ENCODE measurements at regions not wholly inside any gene's neighbourhood (a gene's known extent, or its start where the extent isn't known, plus 50 kb on each side); places are given as distances from the start of the nearest gene placed in this dataset.

DNA sequence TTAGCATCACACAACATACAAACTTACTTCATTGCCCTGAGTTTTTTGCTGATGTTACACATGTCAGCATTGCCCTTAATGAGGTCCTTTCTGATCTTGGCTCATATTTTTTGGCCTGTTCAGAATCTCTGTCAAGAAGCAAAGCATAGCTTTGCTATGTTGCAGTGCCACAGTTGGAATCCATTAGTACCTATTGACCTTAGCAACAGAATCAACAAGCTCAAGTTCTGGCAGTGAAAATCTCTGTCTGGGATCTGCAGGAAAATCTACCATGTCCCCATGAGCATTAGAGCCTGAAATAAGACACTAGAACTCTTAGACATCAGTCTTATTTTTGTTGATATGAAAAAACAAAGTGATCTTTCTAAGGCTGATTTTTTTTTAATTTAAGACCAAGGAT lies 105.6 kb upstream of the FHL2 start:
- CTCF ChIA-PET: no interaction called here
- POLR2A ChIA-PET: no interaction called here
- H3K27ac Mint-ChIP-seq: no peak overlapping the region

DNA sequence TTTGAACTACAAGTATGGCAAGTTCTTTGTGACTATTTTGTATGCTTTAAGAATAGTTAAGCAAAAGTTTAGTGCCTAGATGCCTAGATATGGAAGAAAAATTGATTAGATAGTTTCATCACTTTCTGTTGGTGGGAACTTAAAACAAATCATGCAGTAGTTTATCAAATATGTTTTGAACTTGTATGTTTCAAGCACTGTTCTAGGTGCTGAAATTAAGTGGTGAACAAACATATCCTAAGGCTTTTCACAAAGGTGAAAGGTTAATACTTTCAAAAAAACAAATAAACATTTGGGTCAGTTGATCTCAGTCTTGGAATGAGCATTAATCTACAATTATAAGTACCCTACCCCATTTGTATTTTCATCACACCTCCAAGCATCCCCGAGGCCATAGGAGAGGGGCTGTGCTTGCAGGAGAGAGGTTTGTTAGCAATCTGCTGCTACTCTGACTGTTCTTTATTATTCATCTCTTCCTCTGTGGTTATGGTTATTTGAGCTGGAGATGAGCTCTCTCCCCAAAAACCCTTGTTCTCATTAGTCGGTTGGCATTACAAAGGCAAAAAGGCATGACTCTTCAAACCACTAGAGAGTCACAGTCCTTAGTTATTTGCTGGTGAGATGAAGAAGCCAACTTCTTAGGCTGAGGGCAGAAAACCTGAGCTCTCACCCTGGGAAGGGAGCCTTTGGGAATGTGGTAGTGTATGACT lies 103.9 kb upstream of the FHL2 start:
- POLR2A ChIA-PET: no interaction called here
- H3K9me3 Mint-ChIP-seq: peaks cover 9% of the 10 kb centered on the region
- no peak for ATAC-seq (ENCODE audit: low read depth)
- no peaks in the 10 kb centered on the region for H3K36me3 Mint-ChIP-seq (ENCODE audit: low read depth)
- peaks cover 12% of the 10 kb centered on the region for H3K27me3 Mint-ChIP-seq
- CTCF ChIA-PET: no interaction called here
- no peak overlapping the region for H3K4me3 Mint-ChIP-seq
- DNase-seq: no peak
- no peaks in the 10 kb centered on the region for H3K4me1 Mint-ChIP-seq
- TF ChIP-seq, protein P1, sequence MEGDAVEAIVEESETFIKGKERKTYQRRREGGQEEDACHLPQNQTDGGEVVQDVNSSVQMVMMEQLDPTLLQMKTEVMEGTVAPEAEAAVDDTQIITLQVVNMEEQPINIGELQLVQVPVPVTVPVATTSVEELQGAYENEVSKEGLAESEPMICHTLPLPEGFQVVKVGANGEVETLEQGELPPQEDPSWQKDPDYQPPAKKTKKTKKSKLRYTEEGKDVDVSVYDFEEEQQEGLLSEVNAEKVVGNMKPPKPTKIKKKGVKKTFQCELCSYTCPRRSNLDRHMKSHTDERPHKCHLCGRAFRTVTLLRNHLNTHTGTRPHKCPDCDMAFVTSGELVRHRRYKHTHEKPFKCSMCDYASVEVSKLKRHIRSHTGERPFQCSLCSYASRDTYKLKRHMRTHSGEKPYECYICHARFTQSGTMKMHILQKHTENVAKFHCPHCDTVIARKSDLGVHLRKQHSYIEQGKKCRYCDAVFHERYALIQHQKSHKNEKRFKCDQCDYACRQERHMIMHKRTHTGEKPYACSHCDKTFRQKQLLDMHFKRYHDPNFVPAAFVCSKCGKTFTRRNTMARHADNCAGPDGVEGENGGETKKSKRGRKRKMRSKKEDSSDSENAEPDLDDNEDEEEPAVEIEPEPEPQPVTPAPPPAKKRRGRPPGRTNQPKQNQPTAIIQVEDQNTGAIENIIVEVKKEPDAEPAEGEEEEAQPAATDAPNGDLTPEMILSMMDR (IDR thresholded peaks at IDR 0.05): no peak
- H3K27ac Mint-ChIP-seq: no peak overlapping the region
- intact Hi-C loops (cut with micrococcal nuclease): no loop called here

More for the DNA sequence above, 105.6 kb upstream of the FHL2 start:
- no peak overlapping the region for H3K4me3 Mint-ChIP-seq
- H3K9me3 Mint-ChIP-seq: peaks cover 9% of the 10 kb centered on the region
- H3K4me1 Mint-ChIP-seq: no peaks in the 10 kb centered on the region
- no peak for DNase-seq
- ATAC-seq (ENCODE audit: low read depth): no peak
- no peaks in the 10 kb centered on the region for H3K36me3 Mint-ChIP-seq (ENCODE audit: low read depth)
- peaks cover 8% of the 10 kb centered on the region for H3K27me3 Mint-ChIP-seq
- TF ChIP-seq, protein P1 (IDR thresholded peaks at IDR 0.05): no peak
- intact Hi-C loops (cut with micrococcal nuclease): no loop called here

DNA sequence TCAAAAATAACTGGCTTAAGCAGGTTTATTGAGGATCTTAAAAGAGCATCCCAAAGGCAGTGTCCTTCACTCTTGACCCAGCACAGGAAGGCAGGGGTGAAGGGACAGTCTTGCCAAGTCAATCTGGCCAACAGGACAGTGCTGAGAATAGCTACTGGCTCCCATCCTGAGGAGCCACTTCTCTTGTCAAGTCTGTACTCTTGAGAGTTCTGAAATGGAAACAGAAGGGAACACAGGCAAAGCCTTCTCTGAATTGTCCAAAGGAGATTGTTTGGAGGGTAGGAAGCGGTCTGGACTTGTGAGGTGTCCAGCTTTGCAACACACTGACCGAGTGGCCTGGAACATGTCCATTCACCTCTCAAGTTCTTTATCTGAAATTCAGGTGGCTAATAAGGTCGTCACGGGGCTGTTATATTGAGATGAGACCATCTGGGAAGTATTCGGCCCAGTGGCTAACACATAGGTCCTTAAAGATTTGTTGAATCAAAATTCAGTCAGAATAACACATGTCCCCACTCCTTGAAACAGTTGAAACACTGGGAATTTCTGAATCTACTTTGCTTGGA lies 99.5 kb upstream of the FHL2 start:
- intact Hi-C loops (cut with micrococcal nuclease): no loop called here
- DNase-seq: no peak
- no peak for ATAC-seq (ENCODE audit: low read depth)
- peaks cover 8% of the 10 kb centered on the region for H3K9me3 Mint-ChIP-seq
- no peak overlapping the region for H3K4me3 Mint-ChIP-seq
- POLR2A ChIA-PET: no interaction called here
- peaks cover 20% of the 10 kb centered on the region for H3K27me3 Mint-ChIP-seq
- no peak overlapping the region for H3K27ac Mint-ChIP-seq
- TF ChIP-seq, protein P1 (IDR thresholded peaks at IDR 0.05): no peak
- CTCF ChIA-PET: no interaction called here
- H3K4me1 Mint-ChIP-seq: no peaks in the 10 kb centered on the region
- H3K36me3 Mint-ChIP-seq (ENCODE audit: low read depth): no peaks in the 10 kb centered on the region

DNA sequence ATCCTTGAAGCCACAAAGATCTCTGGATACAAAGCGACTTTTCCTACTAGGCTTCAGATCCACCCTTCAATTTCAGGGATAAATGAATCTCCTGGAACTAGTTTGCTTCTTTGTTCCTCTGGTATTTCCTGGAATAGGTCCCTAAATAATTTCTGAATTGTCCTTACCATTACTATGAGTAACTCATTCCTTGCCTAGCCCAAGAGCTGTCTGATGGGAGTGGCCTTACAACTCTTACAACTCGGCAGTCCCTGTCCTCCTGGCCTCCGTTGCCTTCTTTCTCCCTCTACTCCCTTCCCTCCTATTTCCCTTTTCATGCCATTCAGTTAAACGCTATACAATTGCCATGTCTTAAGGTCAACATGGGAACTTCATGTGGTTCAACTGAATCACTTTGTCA lies 98.2 kb upstream of the FHL2 start:
- ATAC-seq (ENCODE audit: low read depth): no peak
- Mint-ChIP-seq H3K36me3 (ENCODE audit: low read depth) (no peaks in the 10 kb centered on the region), H3K4me1 (no peaks in the 10 kb centered on the region), H3K27ac (no peak overlapping the region), H3K4me3 (no peak overlapping the region), H3K9me3 (peaks cover 8% of the 10 kb centered on the region), H3K27me3 (peaks cover 22% of the 10 kb centered on the region)
- intact Hi-C loops (cut with micrococcal nuclease): no loop called here
- no peak for DNase-seq
- ChIA-PET CTCF (no interaction called here), POLR2A (no interaction called here)
- TF ChIP-seq, protein P1 (IDR thresholded peaks at IDR 0.05): no peak

DNA sequence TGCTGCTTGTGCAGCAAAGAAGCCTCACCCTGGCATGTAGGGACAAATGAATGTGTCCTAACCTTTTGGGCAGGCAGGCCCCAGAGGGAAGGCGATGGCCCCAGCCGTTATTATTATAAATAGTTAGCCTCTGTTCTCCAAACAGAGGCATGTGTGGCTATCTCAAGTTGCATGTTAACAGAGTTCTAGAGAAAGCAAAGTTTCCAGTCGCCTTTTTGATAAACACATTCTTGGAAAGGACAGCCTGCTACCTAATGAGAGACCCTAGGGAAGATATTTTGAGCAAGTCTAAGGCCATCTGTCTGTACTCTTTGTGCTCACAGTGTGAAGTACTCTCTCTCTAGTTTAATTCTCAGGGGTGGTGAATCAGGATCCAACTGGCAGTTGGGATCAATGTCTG lies 97.4 kb upstream of the FHL2 start:
- CTCF ChIA-PET: no interaction called here
- H3K36me3 Mint-ChIP-seq (ENCODE audit: low read depth): no peaks in the 10 kb centered on the region
- peaks cover 22% of the 10 kb centered on the region for H3K27me3 Mint-ChIP-seq
- peaks cover 8% of the 10 kb centered on the region for H3K9me3 Mint-ChIP-seq
- H3K4me3 Mint-ChIP-seq: no peak overlapping the region
- intact Hi-C loops (cut with micrococcal nuclease): no loop called here
- no peak for DNase-seq
- no peak for ATAC-seq (ENCODE audit: low read depth)
- TF ChIP-seq, protein P1 (IDR thresholded peaks at IDR 0.05): no peak
- H3K27ac Mint-ChIP-seq: no peak overlapping the region
- POLR2A ChIA-PET: no interaction called here
- H3K4me1 Mint-ChIP-seq: no peaks in the 10 kb centered on the region

Data from activated B cell treated with CpG ODN at 0.5 μM for 24 hours (primary cell).